Osteoblast (primary cell): ENCODE measurements at regions not wholly inside any gene's neighbourhood (a gene's known extent, or its start where the extent isn't known, plus 50 kb on each side); places are given as distances from the start of the nearest gene placed in this dataset.
A peak's percentile ranks its signal among the peaks of the same experiment; 100 is the strongest.

Experiments
- DNase-seq: peaks from one replicate; pipeline ENCODE4 v3.0.0; 2011; ENCODE audit warnings: low spot score, mixed read lengths; ENCODE audit not compliant: insufficient read length; ENCODE audit errors: missing footprints
- H2AFZ ChIP-seq: 2 replicates; pipeline ENCODE4 v1.6.0; 2011; ENCODE audit warnings: mild to moderate bottlenecking, low read length
- H3K27ac ChIP-seq: 2 replicates; pipeline ENCODE4 v1.5.1; 2011; ENCODE audit warnings: mild to moderate bottlenecking, low read depth, low read length, moderate library complexity
- H3K27me3 ChIP-seq: 2 replicates; pipeline ENCODE4 v1.6.0; 2012; ENCODE audit warnings: mild to moderate bottlenecking, control low read depth, inconsistent platforms, low read length, moderate library complexity; ENCODE audit not compliant: insufficient read depth
- H3K36me3 ChIP-seq: 2 replicates; pipeline ENCODE4 v1.5.1; 2011; ENCODE audit warnings: mild to moderate bottlenecking, low read length, control low read depth, moderate library complexity; ENCODE audit not compliant: insufficient read depth
- H3K4me1 ChIP-seq: 2 replicates; pipeline ENCODE4 v1.5.1; 2011; ENCODE audit warnings: mild to moderate bottlenecking, low read length, control low read depth, moderate library complexity; ENCODE audit not compliant: insufficient read depth
- H3K4me2 ChIP-seq: 2 replicates; pipeline ENCODE4 v1.6.0; 2011; ENCODE audit warnings: mild to moderate bottlenecking, low read length; ENCODE audit not compliant: insufficient read depth
- H3K4me3 ChIP-seq: fragments of 200-600 bp; sonication (generic); 3 replicates; pipeline ENCODE4 v1.5.1; 2012; ENCODE audit warnings: mild to moderate bottlenecking, low read length, inconsistent platforms; ENCODE audit not compliant: insufficient read depth
- H3K79me2 ChIP-seq: 2 replicates; pipeline ENCODE4 v1.6.0; 2012; ENCODE audit warnings: mild to moderate bottlenecking, low read length, control low read depth, inconsistent platforms; ENCODE audit not compliant: insufficient read depth
- H3K9me3 ChIP-seq: 2 replicates; pipeline ENCODE4 v1.5.1; 2011; ENCODE audit warnings: low read depth, low read length, control low read depth
- H4K20me1 ChIP-seq: 2 replicates; pipeline ENCODE4 v1.6.0; 2012; ENCODE audit warnings: mild to moderate bottlenecking, low read length, control low read depth; ENCODE audit not compliant: insufficient read depth
- TF ChIP-seq, protein P1 (sequence below): IDR thresholded peaks from 2 replicates; pipeline ENCODE4 v1.5.1; 2011; ENCODE audit warnings: mild to moderate bottlenecking, low read depth, low read length, moderate library complexity; ENCODE audit errors: extremely low read depth

DNA sequence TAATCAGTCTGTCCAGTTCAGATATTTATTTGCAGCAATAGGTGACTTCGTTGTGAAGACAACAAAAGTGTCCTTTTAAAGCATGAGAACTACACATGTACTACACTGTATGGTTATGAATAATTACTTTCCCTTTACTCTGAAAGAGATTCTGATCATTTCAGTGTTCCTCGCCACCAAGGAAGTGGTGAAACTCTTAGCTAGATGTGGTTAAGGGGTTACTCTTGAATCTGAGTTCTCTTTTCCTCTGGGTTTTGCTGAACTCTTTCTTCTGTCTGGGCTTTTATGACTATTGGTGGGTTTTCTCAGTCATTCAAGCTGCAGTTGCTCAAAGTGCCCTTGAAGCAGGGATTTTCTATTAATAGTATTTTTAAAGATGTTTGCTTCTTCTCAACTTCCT lies 127.9 kb upstream of the SEM1 start:
- TF ChIP-seq, protein P1, sequence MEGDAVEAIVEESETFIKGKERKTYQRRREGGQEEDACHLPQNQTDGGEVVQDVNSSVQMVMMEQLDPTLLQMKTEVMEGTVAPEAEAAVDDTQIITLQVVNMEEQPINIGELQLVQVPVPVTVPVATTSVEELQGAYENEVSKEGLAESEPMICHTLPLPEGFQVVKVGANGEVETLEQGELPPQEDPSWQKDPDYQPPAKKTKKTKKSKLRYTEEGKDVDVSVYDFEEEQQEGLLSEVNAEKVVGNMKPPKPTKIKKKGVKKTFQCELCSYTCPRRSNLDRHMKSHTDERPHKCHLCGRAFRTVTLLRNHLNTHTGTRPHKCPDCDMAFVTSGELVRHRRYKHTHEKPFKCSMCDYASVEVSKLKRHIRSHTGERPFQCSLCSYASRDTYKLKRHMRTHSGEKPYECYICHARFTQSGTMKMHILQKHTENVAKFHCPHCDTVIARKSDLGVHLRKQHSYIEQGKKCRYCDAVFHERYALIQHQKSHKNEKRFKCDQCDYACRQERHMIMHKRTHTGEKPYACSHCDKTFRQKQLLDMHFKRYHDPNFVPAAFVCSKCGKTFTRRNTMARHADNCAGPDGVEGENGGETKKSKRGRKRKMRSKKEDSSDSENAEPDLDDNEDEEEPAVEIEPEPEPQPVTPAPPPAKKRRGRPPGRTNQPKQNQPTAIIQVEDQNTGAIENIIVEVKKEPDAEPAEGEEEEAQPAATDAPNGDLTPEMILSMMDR, result no peak
- Histone ChIP-seq H3K79me2 (no peaks in the 10 kb centered on the region), H3K4me1 (peaks cover 5% of the 10 kb centered on the region), H3K27ac (no peak overlapping the region), H4K20me1 (no peaks in the 10 kb centered on the region), H3K36me3 (no peaks in the 10 kb centered on the region), H2AFZ (peak overlapping the region; percentile 58), H3K4me2 (no peak overlapping the region), H3K9me3 (no peaks in the 10 kb centered on the region), H3K4me3 (no peak overlapping the region), H3K27me3 (no peaks in the 10 kb centered on the region)
- DNase-seq, result no peak

DNA sequence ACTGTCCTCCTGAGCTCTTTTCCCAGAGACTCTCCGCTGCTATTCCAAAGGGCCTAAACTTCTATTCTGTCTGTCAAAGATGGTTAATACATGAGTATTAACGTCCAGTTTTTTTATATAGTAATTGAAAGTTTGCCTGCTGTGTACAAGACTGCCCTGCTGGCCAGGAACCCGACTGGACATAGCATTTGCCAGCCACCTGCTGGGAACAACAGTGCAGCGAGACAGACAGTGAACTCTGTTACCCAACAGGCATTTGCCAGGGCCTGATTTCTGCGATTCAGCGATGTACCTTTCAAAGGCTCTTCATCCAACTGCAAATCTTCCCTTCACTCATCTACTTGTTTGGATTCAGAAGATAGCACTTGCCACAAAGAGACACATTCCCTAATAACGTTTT lies 128.8 kb upstream of the SEM1 start:
- H3K9me3 ChIP-seq, result no peaks in the 10 kb centered on the region
- H3K27ac ChIP-seq, result no peak overlapping the region
- H3K4me3 ChIP-seq, result no peak overlapping the region
- H3K4me2 ChIP-seq, result no peak overlapping the region
- TF ChIP-seq, protein P1, result no peak
- H3K4me1 ChIP-seq, result peaks cover 5% of the 10 kb centered on the region
- no peak for DNase-seq
- no peaks in the 10 kb centered on the region for H3K36me3 ChIP-seq
- no peaks in the 10 kb centered on the region for H3K79me2 ChIP-seq
- H2AFZ ChIP-seq, result no peak overlapping the region
- no peaks in the 10 kb centered on the region for H4K20me1 ChIP-seq
- no peaks in the 10 kb centered on the region for H3K27me3 ChIP-seq

DNA sequence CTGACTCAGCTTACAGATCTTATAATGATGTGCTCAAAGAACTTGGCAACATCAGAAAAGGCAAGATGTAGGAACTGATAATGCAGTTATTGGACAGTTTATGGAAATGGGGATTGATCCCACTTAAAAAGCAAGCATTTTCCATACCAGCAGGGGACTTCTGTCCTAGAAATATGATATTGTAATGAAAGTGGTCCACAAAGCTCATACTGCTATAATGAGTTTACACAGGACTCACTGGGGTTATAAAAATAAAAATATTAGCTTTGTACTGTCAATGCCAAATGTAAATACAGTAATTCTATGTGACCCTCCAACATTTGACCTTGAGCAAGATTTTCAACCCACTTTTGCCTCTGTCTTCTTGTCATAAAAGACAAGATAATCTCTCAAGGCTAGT lies 145.5 kb upstream of the SEM1 start:
- Histone ChIP-seq H3K36me3 (no peaks in the 10 kb centered on the region), H3K27me3 (no peaks in the 10 kb centered on the region), H3K79me2 (no peaks in the 10 kb centered on the region), H3K9me3 (no peaks in the 10 kb centered on the region), H3K27ac (no peak overlapping the region), H3K4me3 (no peak overlapping the region), H2AFZ (no peak overlapping the region), H3K4me2 (no peak overlapping the region), H4K20me1 (no peaks in the 10 kb centered on the region), H3K4me1 (no peaks in the 10 kb centered on the region)
- DNase-seq, result no peak
- TF ChIP-seq, protein P1, result no peak

DNA sequence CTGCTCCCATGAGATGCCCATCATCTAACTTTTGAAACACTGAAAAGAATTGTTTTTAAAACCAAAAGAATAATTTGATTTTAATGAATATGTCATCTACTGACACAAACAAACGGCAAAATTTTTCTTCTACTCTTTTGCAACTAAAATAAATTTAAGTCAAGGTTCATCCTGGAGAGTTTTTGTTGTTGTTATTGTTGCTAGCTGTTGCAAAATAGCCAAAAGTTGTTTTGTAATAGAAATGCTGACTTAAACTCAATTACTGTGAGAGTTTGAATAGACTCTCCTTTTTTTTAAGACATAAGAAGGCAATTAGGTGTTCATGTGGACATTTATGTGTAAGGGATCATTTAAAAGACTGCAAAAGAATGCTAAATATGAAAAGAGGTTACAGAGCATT lies 146.0 kb upstream of the SEM1 start:
- no peak overlapping the region for H3K4me3 ChIP-seq
- no peaks in the 10 kb centered on the region for H3K79me2 ChIP-seq
- H3K27me3 ChIP-seq, result no peaks in the 10 kb centered on the region
- H3K4me1 ChIP-seq, result no peaks in the 10 kb centered on the region
- no peak overlapping the region for H2AFZ ChIP-seq
- TF ChIP-seq, protein P1, result no peak
- H4K20me1 ChIP-seq, result no peaks in the 10 kb centered on the region
- no peak for DNase-seq
- H3K27ac ChIP-seq, result no peak overlapping the region
- no peaks in the 10 kb centered on the region for H3K36me3 ChIP-seq
- no peak overlapping the region for H3K4me2 ChIP-seq
- no peaks in the 10 kb centered on the region for H3K9me3 ChIP-seq
